CD4-positive, alpha-beta T cell (primary cell): ENCODE measurements at regions not wholly inside any gene's neighbourhood (a gene's known extent, or its start where the extent isn't known, plus 50 kb on each side); places are given as distances from the start of the nearest gene placed in this dataset.

ENCODE experiments used
- ATAC-seq: fragments of 200-7000 bp; cut with Tn5 transposase; one replicate; pipeline ENCODE4 v1.10.0; 2022; ENCODE audit warnings: mild to moderate bottlenecking; ENCODE audit not compliant: poor library complexity
- CTCF ChIA-PET: fragments of 350-600 bp; sonication (Branson Sonifier 250); formaldehyde crosslinking; loops from one replicate; lab custom pipeline; 2021; ENCODE audit warnings: antibody characterized with exemption, inconsistent platforms; lab: Charles Lee
- POLR2A ChIA-PET: fragments of 350-600 bp; sonication (Branson Sonifier 250); formaldehyde crosslinking; loops from one replicate; lab custom pipeline; 2021; ENCODE audit warnings: antibody characterized with exemption, inconsistent platforms; lab: Charles Lee
- DNase-seq, 14 experiments: peaks; one replicate each; pipeline ENCODE4 v3.0.0-alpha.2; 2013 to 2020; ENCODE audit warnings: mixed read lengths in 2 of 14
- H3K27ac ChIP-seq, 2 donors: one replicate each; pipeline versions ENCODE4 v1.5.1 to v1.7.0; 2013; ENCODE audit warnings: low read length in 2 of 2, low read depth in 1 of 2, mild to moderate bottlenecking in 1 of 2
- H3K27me3 ChIP-seq, 2 experiments: 1 replicate in 1 of 2; 2 replicates in 1 of 2; pipeline versions ENCODE4 v1.6.1 to v1.7.0; 2013; ENCODE audit warnings: low read length in 2 of 2, control low read depth in 1 of 2, mild to moderate bottlenecking in 1 of 2, moderate library complexity in 1 of 2; ENCODE audit not compliant: insufficient read depth in 2 of 2, control insufficient read depth in 1 of 2
- H3K36me3 ChIP-seq: one replicate; pipeline ENCODE4 v1.6.1; 2013; ENCODE audit warnings: low read length, control low read depth; ENCODE audit not compliant: insufficient read depth
- H3K4me1 ChIP-seq: one replicate; pipeline ENCODE4 v1.6.1; 2013; ENCODE audit warnings: low read length, control low read depth; ENCODE audit not compliant: insufficient read depth
- H3K4me3 ChIP-seq: one replicate; pipeline ENCODE4 v1.5.1; 2013; ENCODE audit warnings: mild to moderate bottlenecking, low read length, moderate library complexity
- H3K9me3 ChIP-seq, 2 experiments: 1 replicate in 1 of 2; 2 replicates in 1 of 2; pipeline versions ENCODE4 v1.6.1 to v1.7.0; 2013; ENCODE audit warnings: low read length in 2 of 2, mild to moderate bottlenecking in 2 of 2, control low read depth in 1 of 2, moderate library complexity in 1 of 2; ENCODE audit not compliant: control insufficient read depth in 1 of 2, insufficient read depth in 1 of 2
- H3K27ac Mint-ChIP-seq: one replicate; pipeline ENCODE4 v1.8.0; 2020; ENCODE audit warnings: mixed read lengths
- H3K27me3 Mint-ChIP-seq: one replicate; pipeline ENCODE4 v1.8.0; 2021; ENCODE audit warnings: mixed read lengths
- H3K36me3 Mint-ChIP-seq: one replicate; pipeline ENCODE4 v1.8.0; 2021; ENCODE audit warnings: low read depth, mixed read lengths
- H3K4me1 Mint-ChIP-seq: one replicate; pipeline ENCODE4 v1.8.0; 2021; ENCODE audit warnings: low read depth, mixed read lengths
- H3K4me3 Mint-ChIP-seq: one replicate; pipeline ENCODE4 v1.8.0; 2020; ENCODE audit warnings: mild to moderate bottlenecking, mixed read lengths
- H3K9me3 Mint-ChIP-seq: one replicate; pipeline ENCODE4 v1.8.0; 2020; ENCODE audit warnings: mixed read lengths
- intact Hi-C, 2 experiments: fragments of 100-400 bp; cut with DNase I in 1 of 2; cut with micrococcal nuclease in 1 of 2; formaldehyde crosslinking; loops; one replicate each; pipeline versions ENCODE4 v1.15.1 to v1.9.0; 2023 to 2025; cut with DNase I, micrococcal nuclease
- TF ChIP-seq, protein P1 (sequence below): fragments of 200-600 bp; IDR thresholded peaks from one replicate; pipeline ENCODE4 v1.8.0; 2022; ENCODE audit warnings: antibody characterized with exemption, mild to moderate bottlenecking

GRCh38 chrX:39388730-39389129, 587.5 kb downstream of the MID1IP1 start:
- Histone ChIP-seq H3K4me1 (no peaks in the 10 kb centered on the region), H3K27ac (no peak overlapping the region), H3K4me3 (no peak overlapping the region), H3K36me3 (no peaks in the 10 kb centered on the region), H3K27me3 (no peaks in the 10 kb centered on the region), H3K9me3 (no peaks in the 10 kb centered on the region)
- no peak overlapping the region for H3K27ac Mint-ChIP-seq
- intact Hi-C loops: no loop called here
- TF ChIP-seq, protein P1, sequence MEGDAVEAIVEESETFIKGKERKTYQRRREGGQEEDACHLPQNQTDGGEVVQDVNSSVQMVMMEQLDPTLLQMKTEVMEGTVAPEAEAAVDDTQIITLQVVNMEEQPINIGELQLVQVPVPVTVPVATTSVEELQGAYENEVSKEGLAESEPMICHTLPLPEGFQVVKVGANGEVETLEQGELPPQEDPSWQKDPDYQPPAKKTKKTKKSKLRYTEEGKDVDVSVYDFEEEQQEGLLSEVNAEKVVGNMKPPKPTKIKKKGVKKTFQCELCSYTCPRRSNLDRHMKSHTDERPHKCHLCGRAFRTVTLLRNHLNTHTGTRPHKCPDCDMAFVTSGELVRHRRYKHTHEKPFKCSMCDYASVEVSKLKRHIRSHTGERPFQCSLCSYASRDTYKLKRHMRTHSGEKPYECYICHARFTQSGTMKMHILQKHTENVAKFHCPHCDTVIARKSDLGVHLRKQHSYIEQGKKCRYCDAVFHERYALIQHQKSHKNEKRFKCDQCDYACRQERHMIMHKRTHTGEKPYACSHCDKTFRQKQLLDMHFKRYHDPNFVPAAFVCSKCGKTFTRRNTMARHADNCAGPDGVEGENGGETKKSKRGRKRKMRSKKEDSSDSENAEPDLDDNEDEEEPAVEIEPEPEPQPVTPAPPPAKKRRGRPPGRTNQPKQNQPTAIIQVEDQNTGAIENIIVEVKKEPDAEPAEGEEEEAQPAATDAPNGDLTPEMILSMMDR: no peak
- no peaks in the 10 kb centered on the region for H3K36me3 Mint-ChIP-seq
- H3K4me3 Mint-ChIP-seq: no peak overlapping the region
- DNase-seq (no peak), ATAC-seq (no peak)
- H3K27me3 Mint-ChIP-seq: no peaks in the 10 kb centered on the region
- H3K4me1 Mint-ChIP-seq: peaks cover 12% of the 10 kb centered on the region
- CTCF ChIA-PET: no interaction called here
- H3K9me3 Mint-ChIP-seq: no peaks in the 10 kb centered on the region
- POLR2A ChIA-PET: no interaction called here

DNA sequence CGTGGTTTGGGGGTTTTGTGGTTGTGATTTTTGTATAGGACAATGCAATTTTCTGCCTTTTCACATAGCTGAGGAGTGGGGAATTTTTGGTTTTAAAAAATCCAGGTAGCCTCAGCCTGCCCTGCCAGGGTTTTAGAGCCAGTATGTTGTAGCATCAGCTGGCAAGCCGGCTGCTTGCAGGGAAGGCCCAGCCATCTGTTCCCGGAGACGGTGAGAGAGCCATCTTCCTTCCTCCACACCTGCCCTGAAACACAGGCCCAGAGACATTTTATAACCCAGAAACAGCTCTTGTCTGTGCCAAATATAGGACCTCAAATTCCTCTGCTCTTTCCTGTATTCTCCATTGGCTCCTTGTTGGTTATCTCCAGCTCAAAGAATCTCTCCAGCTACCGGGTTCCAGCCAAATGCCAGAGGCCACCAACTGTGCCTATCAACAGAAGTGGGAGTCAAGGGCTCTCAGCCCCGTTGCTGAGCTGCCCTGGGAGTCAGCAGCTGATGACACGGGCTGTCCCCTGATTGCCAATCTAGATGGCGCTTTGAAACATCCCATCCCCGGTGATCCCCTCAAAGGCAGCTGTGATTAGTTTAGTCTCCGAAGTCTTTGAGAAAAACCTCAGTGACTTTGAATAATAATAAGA, 595.2 kb downstream of the MID1IP1 start:
- H3K4me1 Mint-ChIP-seq: peaks cover 5% of the 10 kb centered on the region
- no peak overlapping the region for H3K4me3 Mint-ChIP-seq
- no peak overlapping the region for H3K27ac Mint-ChIP-seq
- ChIA-PET POLR2A (no interaction called here), CTCF (no interaction called here)
- no peaks in the 10 kb centered on the region for H3K27me3 Mint-ChIP-seq
- H3K27me3 ChIP-seq: no peaks in the 10 kb centered on the region
- no peak overlapping the region for H3K27ac ChIP-seq
- ATAC-seq: no peak
- no peaks in the 10 kb centered on the region for H3K9me3 Mint-ChIP-seq
- H3K4me1 ChIP-seq: no peaks in the 10 kb centered on the region
- DNase-seq: no peak
- H3K4me3 ChIP-seq: no peak overlapping the region
- TF ChIP-seq, protein P1: no peak
- no peaks in the 10 kb centered on the region for H3K36me3 ChIP-seq
- H3K36me3 Mint-ChIP-seq: no peaks in the 10 kb centered on the region
- intact Hi-C loops: no loop called here
- no peaks in the 10 kb centered on the region for H3K9me3 ChIP-seq

DNA sequence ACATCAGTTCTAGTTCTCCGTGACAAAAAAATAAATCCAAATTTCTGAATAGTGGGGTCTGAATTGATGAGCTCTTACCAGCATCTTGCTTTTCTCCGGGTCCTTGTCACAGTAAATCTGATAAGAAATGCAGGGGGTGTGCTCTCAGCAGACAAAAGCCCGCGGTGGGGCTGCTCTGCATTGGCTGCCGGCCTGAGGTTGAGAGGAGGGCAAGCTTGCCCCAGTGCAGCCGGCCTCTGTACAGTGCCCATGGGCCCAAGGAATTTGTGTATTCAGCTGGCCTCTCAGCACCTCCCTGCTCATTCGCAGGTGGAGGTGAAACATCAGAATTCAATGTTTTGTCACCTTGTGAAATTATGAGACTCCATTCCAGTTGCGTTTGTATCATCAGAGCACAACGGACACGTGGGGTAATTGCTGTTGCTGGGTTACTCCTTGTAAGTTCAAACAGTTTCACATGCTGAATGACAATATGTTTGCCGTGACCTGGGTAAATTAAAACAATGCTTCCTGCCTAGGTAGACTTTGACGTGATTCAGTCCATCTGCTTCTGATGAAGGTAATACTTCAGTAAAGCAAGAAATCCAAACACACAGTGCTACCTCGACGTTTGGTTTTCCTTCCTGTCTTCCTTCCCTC, 596.4 kb downstream of the MID1IP1 start:
- ChIA-PET POLR2A (no interaction called here), CTCF (no interaction called here)
- no peak overlapping the region for H3K4me3 Mint-ChIP-seq
- Histone ChIP-seq H3K27me3 (no peaks in the 10 kb centered on the region), H3K27ac (no peak overlapping the region), H3K4me3 (no peak overlapping the region), H3K36me3 (no peaks in the 10 kb centered on the region), H3K4me1 (no peaks in the 10 kb centered on the region), H3K9me3 (no peaks in the 10 kb centered on the region)
- ATAC-seq (no peak), DNase-seq (no peak)
- H3K9me3 Mint-ChIP-seq: no peaks in the 10 kb centered on the region
- intact Hi-C loops: no loop called here
- no peak overlapping the region for H3K27ac Mint-ChIP-seq
- no peaks in the 10 kb centered on the region for H3K36me3 Mint-ChIP-seq
- TF ChIP-seq, protein P1: no peak
- no peaks in the 10 kb centered on the region for H3K27me3 Mint-ChIP-seq
- H3K4me1 Mint-ChIP-seq: peaks cover 4% of the 10 kb centered on the region
